MM.1S (cell line): ENCODE measurements at regions not wholly inside any gene's neighbourhood (a gene's known extent, or its start where the extent isn't known, plus 50 kb on each side); places are given as distances from the start of the nearest gene placed in this dataset.

Experiments used
- CTCF ChIP-seq: fragments of 300-600 bp; sonication (generic); IDR thresholded peaks from 2 replicates; pipeline ENCODE4 v1.5.1; 2016; ENCODE audit warnings: antibody characterized with exemption, low read length, mixed read lengths
- EZH2 ChIP-seq: fragments of 300-600 bp; sonication (generic); optimal IDR thresholded peaks from 2 replicates; pipeline ENCODE3; 2017; ENCODE audit warnings: low read depth, mild to moderate bottlenecking, antibody characterized with exemption, low read length, mixed read lengths

- TF ChIP-seq EZH2, result no peak
- no peak for TF ChIP-seq CTCF
Observed at GRCh38 chr1:98325646-98326440, 335.7 kb upstream of the SNX7 start.
